Thyroid gland (tissue), 4 donors: ENCODE measurements at regions not wholly inside any gene's neighbourhood (a gene's known extent, or its start where the extent isn't known, plus 50 kb on each side); places are given as distances from the start of the nearest gene placed in this dataset.
"Not testable (repeated sequence)": the region's sequence is repeated elsewhere in the genome, so short reads cannot be mapped to it uniquely, and the experiment has no call there.

Experiments used
- DNase-seq, 2 donors: peaks; one replicate each; pipeline ENCODE4 v3.0.0-alpha.2; 2019
- H3K27ac ChIP-seq, 3 donors: fragments of 200-600 bp; sonication (generic); 1 replicate in 2 of 3; 2 replicates in 1 of 3; pipeline ENCODE4 v1.5.1; 2016 to 2019; ENCODE audit warnings: mild to moderate bottlenecking in 1 of 3, moderate library complexity in 1 of 3
- H3K27me3 ChIP-seq: fragments of 200-600 bp; sonication (generic); one replicate; pipeline ENCODE4 v1.5.1; 2019
- H3K36me3 ChIP-seq, 2 donors: fragments of 200-600 bp; sonication (generic); one replicate each; pipeline ENCODE4 v1.5.1; 2016 to 2019
- H3K4me1 ChIP-seq, 2 donors: fragments of 200-600 bp; sonication (generic); one replicate each; pipeline ENCODE4 v1.5.1; 2017 to 2019
- H3K4me3 ChIP-seq, 3 donors: fragments of 200-600 bp; sonication (generic); replicated peaks in 1 of 3; 1 replicate in 2 of 3; 2 replicates in 1 of 3; pipeline ENCODE4 v1.5.1; 2016; ENCODE audit warnings: mild to moderate bottlenecking in 1 of 3
- H3K9me3 ChIP-seq: fragments of 200-600 bp; sonication (generic); one replicate; pipeline ENCODE4 v1.5.1; 2017
- POLR2A ChIP-seq, 2 donors: fragments of 450-650 bp; IDR thresholded peaks; one replicate each; pipeline ENCODE4 v1.6.1; 2017; ENCODE audit warnings: antibody characterized with exemption in 2 of 2, mild to moderate bottlenecking in 2 of 2, moderate library complexity in 1 of 2
- WGBS, 2 donors: methylation state at CpG; one replicate each; pipeline ENCODE4 v1.1.5; 2017; 5-methylcytosine and 5-hydroxymethylcytosine counted together
- intact Hi-C: fragments of 100-400 bp; cut with DNase I; formaldehyde crosslinking; loops from one replicate; pipeline ENCODE4 v1.15.1; 2023
- TF ChIP-seq, protein P1 (sequence below), 6 experiments: fragments of 200-600 bp in 3 of 6; fragments of 450-650 bp in 3 of 6; sonication (generic) in 3 of 6; IDR thresholded peaks; one replicate each; pipeline ENCODE4 v1.5.1; 2016 to 2019; ENCODE audit warnings: antibody characterized with exemption in 6 of 6, mild to moderate bottlenecking in 2 of 6, inconsistent platforms in 1 of 6, moderate library complexity in 1 of 6

DNA sequence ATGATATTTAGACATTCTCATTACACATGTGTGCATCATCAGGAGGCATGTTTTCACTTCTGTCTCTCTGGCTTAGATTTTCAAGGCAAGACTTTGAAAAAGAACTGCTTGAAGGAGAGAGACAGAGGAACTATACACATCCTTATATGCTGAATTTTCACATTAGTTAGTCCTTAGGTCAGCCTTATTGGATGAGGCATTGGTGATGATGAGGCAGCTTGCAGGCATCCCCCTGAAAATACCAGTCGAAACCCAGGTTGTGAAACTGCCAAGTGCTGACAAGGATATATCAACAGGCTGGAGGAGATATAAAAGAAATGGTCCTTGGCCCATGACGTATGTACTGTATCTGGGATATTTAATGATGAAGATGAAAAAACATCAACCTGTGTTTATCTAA lies 297.2 kb upstream of the AADAT start:
- no peak for DNase-seq
- 69 to 86% methylated on average over 2 of the region's 2 CpGs for whole genome bisulfite sequencing, 2 donors
- Histone ChIP-seq H3K4me1 (no peaks in the 10 kb centered on the region), H3K27ac (no peak overlapping the region), H3K4me3 (no peak overlapping the region), H3K36me3 (no peaks in the 10 kb centered on the region), H3K27me3 (no peaks in the 10 kb centered on the region), H3K9me3 (no peaks in the 10 kb centered on the region)
- TF ChIP-seq POLR2A (IDR thresholded peaks at IDR 0.05): no peak
- TF ChIP-seq, protein P1, sequence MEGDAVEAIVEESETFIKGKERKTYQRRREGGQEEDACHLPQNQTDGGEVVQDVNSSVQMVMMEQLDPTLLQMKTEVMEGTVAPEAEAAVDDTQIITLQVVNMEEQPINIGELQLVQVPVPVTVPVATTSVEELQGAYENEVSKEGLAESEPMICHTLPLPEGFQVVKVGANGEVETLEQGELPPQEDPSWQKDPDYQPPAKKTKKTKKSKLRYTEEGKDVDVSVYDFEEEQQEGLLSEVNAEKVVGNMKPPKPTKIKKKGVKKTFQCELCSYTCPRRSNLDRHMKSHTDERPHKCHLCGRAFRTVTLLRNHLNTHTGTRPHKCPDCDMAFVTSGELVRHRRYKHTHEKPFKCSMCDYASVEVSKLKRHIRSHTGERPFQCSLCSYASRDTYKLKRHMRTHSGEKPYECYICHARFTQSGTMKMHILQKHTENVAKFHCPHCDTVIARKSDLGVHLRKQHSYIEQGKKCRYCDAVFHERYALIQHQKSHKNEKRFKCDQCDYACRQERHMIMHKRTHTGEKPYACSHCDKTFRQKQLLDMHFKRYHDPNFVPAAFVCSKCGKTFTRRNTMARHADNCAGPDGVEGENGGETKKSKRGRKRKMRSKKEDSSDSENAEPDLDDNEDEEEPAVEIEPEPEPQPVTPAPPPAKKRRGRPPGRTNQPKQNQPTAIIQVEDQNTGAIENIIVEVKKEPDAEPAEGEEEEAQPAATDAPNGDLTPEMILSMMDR (IDR thresholded peaks at IDR 0.05): no peak
- intact Hi-C loops: no loop called here

DNA sequence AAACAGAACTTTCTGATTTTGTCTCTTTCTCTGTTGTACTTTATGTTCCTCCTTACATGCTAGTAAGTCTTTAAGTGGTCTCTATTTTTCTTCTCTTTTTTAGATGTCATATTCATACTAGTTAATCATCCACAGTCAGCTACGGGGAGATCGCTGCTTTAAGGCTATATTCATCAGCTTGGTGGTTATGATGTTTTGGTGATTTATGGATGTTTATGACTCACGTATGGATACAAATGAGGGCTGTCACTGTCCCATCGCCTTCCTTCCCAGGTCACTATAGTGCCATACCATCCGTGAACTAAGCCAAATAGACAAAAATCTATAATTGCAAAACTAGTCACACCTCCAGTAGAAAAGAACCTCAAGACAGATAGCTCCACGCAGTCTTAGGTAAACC lies 296.8 kb upstream of the AADAT start:
- Histone ChIP-seq H3K4me3 (no peak overlapping the region), H3K36me3 (no peaks in the 10 kb centered on the region), H3K9me3 (no peaks in the 10 kb centered on the region), H3K27me3 (no peaks in the 10 kb centered on the region), H3K4me1 (no peaks in the 10 kb centered on the region), H3K27ac (no peak overlapping the region)
- 71 to 74% methylated on average over 6 of the region's 6 CpGs for WGBS, 2 donors
- no peak for DNase-seq
- intact Hi-C loops: no loop called here
- TF ChIP-seq, protein P1 (IDR thresholded peaks at IDR 0.05): no peak
- no peak for TF ChIP-seq POLR2A (IDR thresholded peaks at IDR 0.05)

DNA sequence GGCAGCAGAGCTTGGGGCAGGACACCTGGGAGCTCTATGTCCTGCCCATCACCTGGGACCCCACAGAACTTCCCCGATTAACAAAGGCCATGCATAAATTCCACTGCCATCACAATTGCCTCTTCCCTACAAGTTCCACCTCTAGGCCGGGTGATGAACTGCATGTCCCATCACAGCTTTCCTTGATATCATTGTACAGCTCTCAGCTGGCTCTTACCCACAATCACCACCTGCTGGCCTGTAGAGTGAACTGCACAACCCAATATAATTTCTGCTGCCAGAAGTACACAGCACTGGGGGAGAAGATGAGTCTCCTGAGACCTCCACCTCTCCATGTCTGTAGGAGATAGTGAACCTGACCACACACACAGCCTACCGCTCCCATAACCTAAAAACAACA lies 285.0 kb upstream of the AADAT start:
- DNase-seq: no peak
- Histone ChIP-seq H3K9me3 (no peaks in the 10 kb centered on the region), H3K4me1 (no peaks in the 10 kb centered on the region), H3K36me3 (no peaks in the 10 kb centered on the region), H3K4me3 (no peak overlapping the region), H3K27me3 (no peaks in the 10 kb centered on the region), H3K27ac (no peak overlapping the region)
- intact Hi-C loops: no loop called here
- TF ChIP-seq POLR2A (IDR thresholded peaks at IDR 0.05): no peak
- TF ChIP-seq, protein P1 (IDR thresholded peaks at IDR 0.05): no peak
- 73 to 77% methylated on average over 2 to 3 of the region's 3 CpGs for WGBS, 2 donors

DNA sequence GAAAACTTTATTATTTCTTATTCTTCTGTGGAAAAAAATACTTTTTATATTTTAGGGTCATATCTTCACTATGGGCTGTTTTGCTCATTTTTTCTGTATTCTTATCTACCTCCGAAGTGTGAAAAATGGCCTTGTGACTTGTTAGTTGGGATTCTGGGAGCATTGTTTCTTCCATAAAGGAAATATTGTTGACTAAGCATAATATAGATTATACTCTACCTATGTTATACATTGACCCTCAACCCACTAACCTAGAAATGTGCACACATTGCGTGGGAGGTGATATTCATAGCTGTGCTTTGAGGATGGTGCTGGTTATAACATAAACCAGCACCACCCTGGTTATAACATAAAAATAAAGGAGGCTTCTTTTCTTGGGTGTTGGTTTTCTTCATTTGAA lies 259.2 kb upstream of the AADAT start:
- intact Hi-C loops: no loop called here
- Histone ChIP-seq H3K4me1 (no peaks in the 10 kb centered on the region), H3K27me3 (no peaks in the 10 kb centered on the region), H3K27ac (no peak overlapping the region), H3K36me3 (no peaks in the 10 kb centered on the region), H3K4me3 (no peak overlapping the region), H3K9me3 (no peaks in the 10 kb centered on the region)
- WGBS, 2 donors: 85 to 91% methylated on average over 2 of the region's 2 CpGs
- TF ChIP-seq, protein P1 (IDR thresholded peaks at IDR 0.05): no peak
- TF ChIP-seq POLR2A (IDR thresholded peaks at IDR 0.05): no peak
- DNase-seq: no peak

DNA sequence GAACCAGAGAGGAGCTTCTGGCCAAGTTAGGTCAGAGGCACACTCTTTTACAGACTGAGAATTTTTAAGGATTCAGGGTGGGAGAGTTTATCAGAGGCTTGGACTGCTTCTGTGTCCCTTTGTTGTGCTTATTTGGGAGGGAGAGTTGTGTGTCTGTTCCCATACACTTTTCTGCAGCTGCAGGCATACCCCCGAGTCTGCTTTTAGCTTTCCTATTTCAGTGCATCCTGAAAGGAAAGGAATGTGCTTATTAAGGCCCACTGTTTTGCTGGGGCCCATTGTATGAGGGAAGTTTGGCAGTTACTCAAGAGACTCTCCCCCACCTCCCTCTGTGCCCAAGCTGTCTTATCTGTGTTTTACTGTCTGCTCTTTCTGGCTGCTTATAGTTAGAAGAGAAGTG lies 257.4 kb upstream of the AADAT start:
- 64 to 79% methylated on average over 1 of the region's 1 CpG for WGBS, 2 donors
- H3K27ac ChIP-seq, DNase-seq, H3K4me3 ChIP-seq, intact Hi-C loops, H3K9me3 ChIP-seq, H3K36me3 ChIP-seq, H3K27me3 ChIP-seq, H3K4me1 ChIP-seq: not testable (repeated sequence)

DNA sequence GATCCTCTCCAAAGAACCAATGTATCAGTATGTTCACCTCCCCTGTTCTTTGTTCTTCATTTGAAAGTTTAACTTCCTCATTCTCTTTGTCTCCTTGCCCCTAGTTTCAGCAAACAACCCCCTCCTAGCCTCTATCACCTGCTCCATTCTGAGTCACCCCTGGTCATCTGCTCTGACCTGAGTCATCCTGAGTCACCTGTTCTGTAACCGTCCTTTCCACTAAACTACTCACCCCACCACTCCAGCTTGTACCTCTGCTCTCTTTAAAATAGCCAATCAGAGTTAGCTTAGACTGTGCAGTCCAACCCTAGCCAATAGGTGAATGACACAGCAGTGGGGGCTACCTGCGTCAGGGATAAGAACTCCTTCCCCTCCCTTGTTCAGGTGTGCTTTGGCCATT lies 249.8 kb upstream of the AADAT start:
- TF ChIP-seq, protein P1 (IDR thresholded peaks at IDR 0.05): no peak
- TF ChIP-seq POLR2A (IDR thresholded peaks at IDR 0.05): no peak
- intact Hi-C loops: no loop called here

More for the DNA sequence above, 249.8 kb upstream of the AADAT start:
- no peaks in the 10 kb centered on the region for H3K36me3 ChIP-seq
- H3K27me3 ChIP-seq: no peaks in the 10 kb centered on the region
- 81 to 91% methylated on average over 2 of the region's 2 CpGs for WGBS, 2 donors
- no peak overlapping the region for H3K27ac ChIP-seq
- no peaks in the 10 kb centered on the region for H3K9me3 ChIP-seq
- DNase-seq: no peak
- no peaks in the 10 kb centered on the region for H3K4me1 ChIP-seq
- H3K4me3 ChIP-seq: no peak overlapping the region
